NCI-H2081 (cell line): ENCODE measurements at regions not wholly inside any gene's neighbourhood (a gene's known extent, or its start where the extent isn't known, plus 50 kb on each side); places are given as distances from the start of the nearest gene placed in this dataset.
"Not testable (repeated sequence)": the region's sequence is repeated elsewhere in the genome, so short reads cannot be mapped to it uniquely, and the experiment has no call there.

Experiments
- DNase-seq, 2 experiments: peaks; one replicate each; lab custom pipeline; 2025; lab: John Stamatoyannopoulos, UW

DNA sequence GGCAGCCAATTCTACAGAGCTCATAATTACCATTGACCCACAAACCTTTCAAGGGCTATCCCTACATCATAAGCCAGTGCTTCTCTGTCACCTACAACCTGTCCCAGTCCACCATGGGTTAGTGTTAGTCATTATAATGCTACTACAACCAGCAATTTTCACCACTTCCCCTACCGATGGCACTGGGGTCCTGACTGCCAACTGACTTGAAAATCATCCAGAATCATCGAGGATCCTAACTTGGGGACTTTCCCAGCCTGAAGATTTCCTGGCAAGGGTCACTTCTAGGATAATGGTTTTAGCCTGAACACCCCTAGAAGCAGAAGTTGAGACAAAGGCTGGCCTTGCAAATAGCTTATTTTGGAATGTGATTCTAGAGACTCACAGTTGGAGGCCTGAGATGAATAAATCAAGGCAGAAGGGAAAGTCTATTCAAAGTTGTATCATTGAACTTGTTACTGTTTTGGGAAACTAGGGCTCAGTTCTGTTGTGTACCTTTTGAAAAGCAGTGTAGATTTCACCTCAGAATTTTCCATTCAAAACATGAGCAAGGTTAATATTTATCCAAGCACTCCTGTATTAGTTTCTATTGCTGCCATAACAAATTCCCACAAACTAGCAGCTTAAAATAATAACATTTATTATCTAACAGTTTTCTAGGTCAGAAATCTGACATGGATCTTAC lies 633.0 kb downstream of the LRRC70 start:
- DNase-seq: no peak

DNA sequence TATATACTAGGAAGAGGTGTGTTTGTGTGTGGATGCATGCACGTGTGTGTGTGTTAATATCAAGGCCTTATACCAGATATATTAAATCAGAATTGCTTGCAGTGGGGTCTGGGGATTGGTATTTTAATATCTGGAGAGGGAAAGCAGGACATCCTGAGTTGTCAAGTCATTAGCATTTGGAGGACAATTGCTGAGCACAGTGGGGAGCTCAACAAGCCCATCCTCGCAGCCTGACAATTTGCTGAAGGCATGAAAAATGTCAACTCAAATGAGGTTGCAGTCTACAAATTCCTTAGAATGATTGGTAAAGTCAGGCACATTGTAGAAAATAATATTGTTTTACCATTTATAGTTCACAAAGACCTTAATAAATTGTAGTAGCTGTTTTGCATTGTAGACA lies 627.4 kb downstream of the LRRC70 start:
- DNase-seq: no peak

- no peak for DNase-seq
These were observed 623.1 kb downstream of the LRRC70 start for GRCh38 chr5:63201738-63202137.

DNA sequence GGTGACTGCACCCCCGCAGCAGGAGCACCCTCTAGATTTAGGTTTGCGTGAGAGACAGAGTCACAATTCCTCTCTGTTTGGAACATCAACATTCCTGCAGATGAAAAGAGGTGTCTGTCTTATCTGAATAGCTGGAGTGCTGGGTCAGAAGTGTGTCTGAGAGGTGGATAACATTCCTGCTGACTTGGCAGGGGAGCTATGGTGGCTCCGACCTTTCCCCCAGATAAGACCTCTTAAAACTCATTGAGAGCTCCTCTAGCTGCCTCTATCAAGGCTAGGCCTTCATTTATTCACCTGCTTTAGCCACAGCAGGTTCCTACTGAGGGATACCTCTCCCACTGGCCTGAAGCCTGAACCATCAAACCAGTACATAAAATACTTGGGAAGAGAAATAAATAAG lies 615.5 kb downstream of the LRRC70 start:
- no peak for DNase-seq

DNA sequence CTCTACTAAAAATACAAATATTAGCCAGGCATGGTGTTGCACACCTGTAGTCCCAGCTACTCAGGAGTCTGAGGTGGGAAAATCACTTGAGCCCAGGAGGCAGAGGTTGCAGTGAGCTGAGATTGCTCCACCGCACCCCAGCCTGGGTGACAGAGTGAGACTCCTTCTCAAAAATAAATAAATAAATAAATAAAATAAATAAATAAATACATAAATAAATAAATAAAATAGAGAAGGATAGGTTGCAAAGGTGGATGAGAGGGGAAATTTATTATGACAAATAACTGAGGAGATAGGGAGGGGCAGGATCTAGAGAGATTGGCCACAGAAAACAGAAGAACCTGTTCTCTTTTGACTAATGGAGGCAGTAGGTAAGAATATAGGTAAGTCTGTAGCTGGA lies 601.6 kb downstream of the LRRC70 start:
- DNase-seq: not testable (repeated sequence)

DNA sequence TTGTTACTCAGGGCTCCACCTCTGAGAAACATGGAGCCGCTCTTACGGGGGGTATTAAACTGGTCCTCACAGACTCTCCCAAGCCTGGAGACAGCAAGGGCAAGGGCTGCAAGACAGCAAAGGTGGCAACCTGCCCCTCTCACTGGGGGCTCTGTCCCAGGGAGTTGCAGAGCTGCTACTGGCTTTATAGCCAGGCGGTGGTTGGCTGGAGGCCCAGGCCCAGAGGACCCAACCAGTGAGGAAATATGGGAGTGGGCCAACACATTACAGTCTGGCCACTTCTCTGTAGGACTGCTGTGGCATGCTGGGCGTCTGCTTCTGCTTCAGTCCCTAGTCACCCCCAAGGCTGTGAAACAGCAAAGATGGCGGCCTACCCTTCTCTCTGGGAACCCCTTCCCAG lies 597.2 kb downstream of the LRRC70 start:
- DNase-seq: no peak

DNA sequence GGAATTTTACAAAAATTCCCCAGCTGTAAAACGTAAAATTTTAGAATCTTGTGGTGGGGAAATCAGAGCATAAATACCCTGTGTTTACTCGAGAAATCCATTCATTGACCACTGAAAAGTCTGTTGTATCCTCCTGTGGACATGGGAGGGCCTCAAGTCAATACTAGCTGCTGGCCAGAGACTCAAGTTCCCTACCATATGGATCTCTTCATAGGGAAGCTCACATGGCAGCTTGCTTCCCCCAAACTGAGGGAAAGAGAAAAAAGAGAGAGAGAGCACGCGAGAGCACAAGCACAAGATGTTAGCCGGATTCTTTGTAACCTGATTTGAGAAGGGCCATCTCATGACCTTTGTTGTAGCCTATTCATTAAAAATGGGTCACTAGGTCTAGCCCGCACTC lies 591.9 kb downstream of the LRRC70 start:
- DNase-seq: no peak

- DNase-seq: no peak
These were observed 586.4 kb downstream of the LRRC70 start for GRCh38 chr5:63164838-63165535.

DNA sequence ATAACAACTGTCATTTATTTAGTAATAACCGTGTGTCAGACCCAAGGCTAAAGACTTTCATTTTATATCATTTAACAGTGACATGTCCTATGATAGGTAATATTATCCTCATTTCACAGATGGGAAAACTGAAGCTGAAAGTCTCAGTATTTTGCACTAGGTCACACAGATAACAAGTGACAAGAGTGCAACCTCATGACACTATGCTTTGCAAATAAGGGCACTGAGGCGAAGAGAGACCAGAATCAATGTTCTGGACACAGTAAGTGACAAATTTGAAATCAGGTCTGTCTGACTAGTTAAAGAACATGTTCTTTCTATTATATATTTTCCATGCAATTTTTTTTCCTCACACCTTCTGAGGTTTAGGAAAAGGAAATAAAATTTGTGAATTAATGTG lies 585.7 kb downstream of the LRRC70 start:
- DNase-seq: no peak

GRCh38 chr5:63155310-63155631 lies 576.7 kb downstream of the LRRC70 start:
- DNase-seq: no peak

GRCh38 chr5:63154476-63155309 lies 576.1 kb downstream of the LRRC70 start:
- DNase-seq: no peak

DNA sequence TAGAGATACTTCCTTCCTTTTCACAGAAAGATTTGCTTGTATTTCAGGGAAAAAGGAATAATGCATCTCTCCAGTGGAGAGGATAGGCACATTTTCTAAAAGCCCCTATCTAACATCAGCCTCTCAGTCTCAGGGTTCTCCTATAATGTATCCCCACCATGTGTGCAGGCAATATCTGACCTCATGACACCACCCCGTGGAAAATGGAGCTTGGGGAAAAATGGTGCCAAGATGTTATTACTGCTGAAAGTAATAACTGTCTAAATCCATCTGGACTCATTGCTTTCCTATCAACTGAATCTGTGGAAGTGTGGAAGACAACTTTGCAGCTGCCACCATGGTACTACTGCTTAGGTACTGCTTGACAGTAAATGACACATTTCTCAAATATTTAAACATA lies 574.3 kb downstream of the LRRC70 start:
- DNase-seq: no peak

- no peak for DNase-seq
These were observed 566.5 kb downstream of the LRRC70 start for GRCh38 chr5:63145167-63145566.

- DNase-seq: no peak
These were observed 563.0 kb downstream of the LRRC70 start for GRCh38 chr5:63141591-63141990.

GRCh38 chr5:63135291-63135690 lies 556.7 kb downstream of the LRRC70 start:
- no peak for DNase-seq

DNA sequence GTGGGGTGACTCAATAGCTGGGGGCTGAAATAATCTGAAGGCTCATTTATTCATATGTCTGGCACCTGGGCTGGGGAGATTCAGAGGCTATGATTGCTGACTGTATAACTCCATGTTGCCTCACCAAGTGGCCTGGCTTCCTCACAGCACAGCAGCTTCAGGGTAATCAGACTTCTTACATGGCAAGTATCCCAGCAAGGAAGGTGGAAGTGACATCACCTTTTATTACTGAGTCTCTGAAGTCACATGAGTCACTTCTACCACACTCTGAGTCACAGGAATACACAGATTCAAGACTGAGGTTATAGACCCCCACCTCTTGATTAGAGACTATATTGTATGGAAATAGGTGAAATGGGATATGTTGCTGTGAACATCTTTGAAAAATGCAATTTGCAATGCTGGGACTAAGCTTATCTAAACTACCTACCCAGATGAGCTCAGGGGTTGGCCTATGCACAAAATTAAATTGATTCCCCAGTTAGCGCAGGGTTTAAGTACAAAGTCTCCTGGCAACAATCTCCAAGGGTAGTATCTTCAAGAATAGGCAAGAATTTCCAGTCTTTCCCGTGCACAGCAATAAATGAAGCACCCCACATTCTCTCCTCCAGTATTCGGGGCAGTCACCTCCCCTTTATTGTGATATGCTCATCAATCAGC lies 553.1 kb downstream of the LRRC70 start:
- no peak for DNase-seq

- DNase-seq: no peak
These were observed 550.1 kb downstream of the LRRC70 start for GRCh38 chr5:63128761-63129160.

GRCh38 chr5:63128018-63128417 lies 549.4 kb downstream of the LRRC70 start:
- peak in 1 of 2 experiments; percentile 9 for DNase-seq

DNA sequence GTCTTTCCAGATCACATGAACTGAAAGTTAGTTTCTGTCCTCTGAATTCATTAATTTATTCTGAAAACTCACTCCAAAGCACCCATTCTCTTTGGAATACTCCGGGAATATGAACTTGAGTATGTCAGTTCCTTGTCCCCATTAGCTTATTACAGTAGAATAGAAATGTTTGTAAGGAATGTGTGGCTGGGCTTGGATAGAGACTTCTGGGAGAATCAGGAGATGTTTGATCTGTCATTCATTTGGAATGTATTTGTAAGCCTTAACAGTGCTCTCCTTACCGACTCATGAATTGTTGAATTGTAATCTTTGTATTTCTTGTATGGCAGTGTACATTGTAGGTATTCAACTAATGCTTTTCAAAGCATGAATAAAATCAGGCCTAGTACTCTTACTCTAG lies 548.4 kb downstream of the LRRC70 start:
- no peak for DNase-seq

DNA sequence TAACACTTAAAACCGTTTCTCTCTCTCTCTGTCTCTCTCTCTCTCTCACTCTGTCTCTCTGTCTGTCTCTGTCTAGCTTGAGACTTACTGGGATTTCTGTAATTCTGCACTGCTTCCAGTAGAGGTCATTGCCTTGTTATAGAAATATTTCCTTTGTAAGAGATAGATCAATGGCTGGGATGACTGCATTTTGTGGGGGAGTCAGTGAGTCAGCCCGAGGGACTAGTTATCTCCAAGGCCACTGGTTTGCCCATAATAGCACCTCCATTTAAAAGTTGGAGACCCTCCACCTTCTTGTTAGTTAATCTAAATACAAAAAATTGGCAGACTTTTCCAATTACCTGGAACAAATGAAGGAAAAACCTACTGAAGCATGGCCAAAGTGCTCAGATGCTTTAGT lies 547.2 kb downstream of the LRRC70 start:
- DNase-seq: no peak

DNA sequence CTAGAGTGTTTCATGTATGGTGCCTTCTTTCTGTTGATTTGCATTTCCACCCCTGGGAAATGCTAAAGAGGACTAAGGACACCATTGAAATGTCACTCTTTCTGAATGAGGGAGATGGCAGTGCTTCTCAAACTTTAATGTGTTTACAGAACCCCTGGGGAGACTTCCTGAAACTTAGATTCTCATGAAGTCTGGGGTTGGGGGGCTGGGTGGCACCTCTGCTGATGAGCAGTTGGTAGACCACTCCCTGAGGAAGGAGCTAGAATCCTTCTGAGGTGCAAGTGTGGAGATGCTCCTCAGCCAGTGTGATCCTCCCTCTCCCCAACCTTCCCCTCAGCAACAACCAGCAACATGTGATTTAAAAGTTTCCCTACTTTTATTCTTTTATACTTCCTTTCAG lies 546.8 kb downstream of the LRRC70 start:
- DNase-seq: no peak

- no peak for DNase-seq
These were observed 545.6 kb downstream of the LRRC70 start for GRCh38 chr5:63124266-63124665.

DNA sequence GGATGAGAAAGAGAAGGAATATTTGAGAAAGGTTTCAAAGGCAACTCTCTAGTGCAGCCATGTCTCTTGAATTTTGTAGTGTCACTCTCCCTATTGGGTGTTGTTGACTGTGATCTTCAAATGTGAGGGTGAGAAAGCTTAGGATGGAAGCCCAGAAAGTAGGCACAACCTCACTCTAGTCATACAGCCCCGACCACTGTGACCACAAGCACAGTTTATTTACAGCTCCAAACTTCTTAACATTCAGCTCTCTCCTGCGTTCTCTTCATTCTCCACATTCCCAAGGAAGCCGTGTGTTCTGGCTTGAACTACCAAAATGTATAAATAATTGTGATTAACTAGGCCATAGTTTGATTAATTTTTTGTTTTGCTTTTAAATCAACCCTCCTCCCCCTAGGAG lies 542.9 kb downstream of the LRRC70 start:
- no peak for DNase-seq
